ENCODE measurements at regions not wholly inside any gene's neighbourhood (a gene's known extent, or its start where the extent isn't known, plus 50 kb on each side); places are given as distances from the start of the nearest gene placed in this dataset.

GRCh38 chr2:104685591-104685990, 168.3 kb upstream of the POU3F3 start:
- H3K4me1 ChIP-seq (ENCODE audit: low read length), result no peaks in the 10 kb centered on the region
- H2AFZ ChIP-seq (ENCODE audit: low read length), result no peak overlapping the region
- no peaks in the 10 kb centered on the region for H3K9me3 ChIP-seq (replicated peaks; ENCODE audit: insufficient read depth, low read length)
- no peak overlapping the region for H3K4me2 ChIP-seq (ENCODE audit: low read depth, low read length)
- H3K79me2 ChIP-seq (ENCODE audit: low read length), result no peaks in the 10 kb centered on the region
- H3K4me3 ChIP-seq (ENCODE audit: low read length), result no peak overlapping the region
- H4K20me1 ChIP-seq (ENCODE audit: insufficient read depth, low read length), result no peaks in the 10 kb centered on the region
- H3K27me3 ChIP-seq (replicated peaks; ENCODE audit: insufficient read depth, low read length), result no peaks in the 10 kb centered on the region
- no peak overlapping the region for H3K9ac ChIP-seq (ENCODE audit: low read length)
- DNase-seq, result no peak
- no peaks in the 10 kb centered on the region for H3K9me2 ChIP-seq (replicated peaks; ENCODE audit: insufficient read depth, low read length)
- H3K36me3 ChIP-seq (replicated peaks; ENCODE audit: insufficient read depth, low read length), result no peaks in the 10 kb centered on the region
- TF ChIP-seq, protein P1, sequence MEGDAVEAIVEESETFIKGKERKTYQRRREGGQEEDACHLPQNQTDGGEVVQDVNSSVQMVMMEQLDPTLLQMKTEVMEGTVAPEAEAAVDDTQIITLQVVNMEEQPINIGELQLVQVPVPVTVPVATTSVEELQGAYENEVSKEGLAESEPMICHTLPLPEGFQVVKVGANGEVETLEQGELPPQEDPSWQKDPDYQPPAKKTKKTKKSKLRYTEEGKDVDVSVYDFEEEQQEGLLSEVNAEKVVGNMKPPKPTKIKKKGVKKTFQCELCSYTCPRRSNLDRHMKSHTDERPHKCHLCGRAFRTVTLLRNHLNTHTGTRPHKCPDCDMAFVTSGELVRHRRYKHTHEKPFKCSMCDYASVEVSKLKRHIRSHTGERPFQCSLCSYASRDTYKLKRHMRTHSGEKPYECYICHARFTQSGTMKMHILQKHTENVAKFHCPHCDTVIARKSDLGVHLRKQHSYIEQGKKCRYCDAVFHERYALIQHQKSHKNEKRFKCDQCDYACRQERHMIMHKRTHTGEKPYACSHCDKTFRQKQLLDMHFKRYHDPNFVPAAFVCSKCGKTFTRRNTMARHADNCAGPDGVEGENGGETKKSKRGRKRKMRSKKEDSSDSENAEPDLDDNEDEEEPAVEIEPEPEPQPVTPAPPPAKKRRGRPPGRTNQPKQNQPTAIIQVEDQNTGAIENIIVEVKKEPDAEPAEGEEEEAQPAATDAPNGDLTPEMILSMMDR (IDR thresholded peaks at IDR 0.05; ENCODE audit: low read length), result no peak
- TF ChIP-seq EZH2 (optimal IDR thresholded peaks at IDR 0.05; ENCODE audit: low read depth, low read length) (no peak), EZH2phosphoT487 (IDR thresholded peaks at IDR 0.05; ENCODE audit: low read length) (no peak)
- H3F3A ChIP-seq (ENCODE audit: insufficient read depth, low read length), result no peaks in the 10 kb centered on the region
- H3K27ac ChIP-seq (ENCODE audit: low read length), result no peak overlapping the region

DNA sequence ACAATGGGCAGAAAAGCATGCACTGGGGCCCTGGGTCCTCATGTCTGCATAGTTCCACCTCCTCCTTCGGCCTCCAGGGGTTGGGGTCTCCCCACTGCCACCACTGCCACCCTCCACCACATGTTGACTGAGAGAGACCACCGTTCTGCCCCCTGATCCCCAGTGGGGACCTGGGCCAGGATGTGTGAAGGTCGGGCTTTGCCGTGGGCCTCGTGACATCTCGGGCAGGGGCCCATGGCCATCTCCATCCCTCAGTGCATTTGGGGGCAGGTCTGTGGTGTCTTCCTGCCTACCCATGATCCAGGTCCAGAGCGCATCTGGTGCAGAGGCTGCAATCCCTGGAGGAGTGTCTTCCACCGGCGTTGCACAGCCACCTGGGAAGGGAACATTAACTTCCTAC, 166.8 kb upstream of the POU3F3 start:
- H3K4me2 ChIP-seq (ENCODE audit: low read depth, low read length), result no peak overlapping the region
- no peaks in the 10 kb centered on the region for H3F3A ChIP-seq (ENCODE audit: insufficient read depth, low read length)
- no peaks in the 10 kb centered on the region for H4K20me1 ChIP-seq (ENCODE audit: insufficient read depth, low read length)
- TF ChIP-seq, protein P1 (IDR thresholded peaks at IDR 0.05; ENCODE audit: low read length), result no peak
- no peak for TF ChIP-seq EZH2 (optimal IDR thresholded peaks at IDR 0.05; ENCODE audit: low read depth, low read length)
- no peak for TF ChIP-seq EZH2phosphoT487 (IDR thresholded peaks at IDR 0.05; ENCODE audit: low read length)
- no peaks in the 10 kb centered on the region for H3K4me1 ChIP-seq (ENCODE audit: low read length)
- no peak overlapping the region for H3K27ac ChIP-seq (ENCODE audit: low read length)
- no peaks in the 10 kb centered on the region for H3K9me3 ChIP-seq (replicated peaks; ENCODE audit: insufficient read depth, low read length)
- H3K4me3 ChIP-seq (ENCODE audit: low read length), result no peak overlapping the region
- no peak overlapping the region for H3K9ac ChIP-seq (ENCODE audit: low read length)
- no peaks in the 10 kb centered on the region for H3K79me2 ChIP-seq (ENCODE audit: low read length)
- DNase-seq, result no peak
- no peaks in the 10 kb centered on the region for H3K27me3 ChIP-seq (replicated peaks; ENCODE audit: insufficient read depth, low read length)
- H2AFZ ChIP-seq (ENCODE audit: low read length), result no peak overlapping the region
- no peaks in the 10 kb centered on the region for H3K36me3 ChIP-seq (replicated peaks; ENCODE audit: insufficient read depth, low read length)
- no peaks in the 10 kb centered on the region for H3K9me2 ChIP-seq (replicated peaks; ENCODE audit: insufficient read depth, low read length)

GRCh38 chr2:104690255-104690984, 163.5 kb upstream of the POU3F3 start:
- H2AFZ ChIP-seq (ENCODE audit: low read length), result no peak overlapping the region
- no peak for DNase-seq
- no peaks in the 10 kb centered on the region for H3K36me3 ChIP-seq (replicated peaks; ENCODE audit: insufficient read depth, low read length)
- H3K9me2 ChIP-seq (replicated peaks; ENCODE audit: insufficient read depth, low read length), result no peaks in the 10 kb centered on the region
- TF ChIP-seq EZH2phosphoT487 (IDR thresholded peaks at IDR 0.05; ENCODE audit: low read length), result no peak
- TF ChIP-seq EZH2 (optimal IDR thresholded peaks at IDR 0.05; ENCODE audit: low read depth, low read length), result no peak
- TF ChIP-seq, protein P1 (IDR thresholded peaks at IDR 0.05; ENCODE audit: low read length), result no peak
- H4K20me1 ChIP-seq (ENCODE audit: insufficient read depth, low read length), result no peaks in the 10 kb centered on the region
- H3K4me3 ChIP-seq (ENCODE audit: low read length), result no peak overlapping the region
- H3F3A ChIP-seq (ENCODE audit: insufficient read depth, low read length), result no peaks in the 10 kb centered on the region
- H3K4me1 ChIP-seq (ENCODE audit: low read length), result no peaks in the 10 kb centered on the region
- H3K4me2 ChIP-seq (ENCODE audit: low read depth, low read length), result no peak overlapping the region
- H3K9ac ChIP-seq (ENCODE audit: low read length), result no peak overlapping the region
- H3K27me3 ChIP-seq (replicated peaks; ENCODE audit: insufficient read depth, low read length), result no peaks in the 10 kb centered on the region
- H3K27ac ChIP-seq (ENCODE audit: low read length), result no peak overlapping the region
- no peaks in the 10 kb centered on the region for H3K79me2 ChIP-seq (ENCODE audit: low read length)
- H3K9me3 ChIP-seq (replicated peaks; ENCODE audit: insufficient read depth, low read length), result no peaks in the 10 kb centered on the region

Measured in MM.1S (cell line).